ENCODE measurements at regions not wholly inside any gene's neighbourhood (a gene's known extent, or its start where the extent isn't known, plus 50 kb on each side); places are given as distances from the start of the nearest gene placed in this dataset.

DNA sequence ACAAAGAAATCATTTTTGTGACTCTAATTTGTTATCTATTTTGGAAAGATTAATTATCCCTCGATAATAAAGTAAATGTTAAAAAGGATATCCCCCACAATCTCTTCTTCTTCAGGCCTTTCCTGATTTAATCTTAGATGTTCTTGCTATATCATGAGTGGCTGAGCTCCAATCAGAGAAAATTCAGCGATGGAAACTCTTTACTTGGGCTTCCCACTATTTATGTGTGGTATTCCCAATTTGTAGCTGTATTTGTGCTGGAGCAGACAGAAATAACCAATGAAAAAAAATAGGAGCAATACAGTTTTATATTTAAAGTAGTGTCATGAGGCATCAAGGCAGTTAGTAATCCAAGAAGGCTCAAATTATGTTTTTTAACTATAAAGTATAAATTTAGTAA lies 539.1 kb downstream of the PRKD1 start:
- no peak overlapping the region for H3K4me3 ChIP-seq (ENCODE audit: control insufficient read depth, low read depth, low read length)
- DNase-seq (ENCODE audit: low read depth), result no peak
- TF ChIP-seq, protein P1, sequence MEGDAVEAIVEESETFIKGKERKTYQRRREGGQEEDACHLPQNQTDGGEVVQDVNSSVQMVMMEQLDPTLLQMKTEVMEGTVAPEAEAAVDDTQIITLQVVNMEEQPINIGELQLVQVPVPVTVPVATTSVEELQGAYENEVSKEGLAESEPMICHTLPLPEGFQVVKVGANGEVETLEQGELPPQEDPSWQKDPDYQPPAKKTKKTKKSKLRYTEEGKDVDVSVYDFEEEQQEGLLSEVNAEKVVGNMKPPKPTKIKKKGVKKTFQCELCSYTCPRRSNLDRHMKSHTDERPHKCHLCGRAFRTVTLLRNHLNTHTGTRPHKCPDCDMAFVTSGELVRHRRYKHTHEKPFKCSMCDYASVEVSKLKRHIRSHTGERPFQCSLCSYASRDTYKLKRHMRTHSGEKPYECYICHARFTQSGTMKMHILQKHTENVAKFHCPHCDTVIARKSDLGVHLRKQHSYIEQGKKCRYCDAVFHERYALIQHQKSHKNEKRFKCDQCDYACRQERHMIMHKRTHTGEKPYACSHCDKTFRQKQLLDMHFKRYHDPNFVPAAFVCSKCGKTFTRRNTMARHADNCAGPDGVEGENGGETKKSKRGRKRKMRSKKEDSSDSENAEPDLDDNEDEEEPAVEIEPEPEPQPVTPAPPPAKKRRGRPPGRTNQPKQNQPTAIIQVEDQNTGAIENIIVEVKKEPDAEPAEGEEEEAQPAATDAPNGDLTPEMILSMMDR (IDR thresholded peaks at IDR 0.05; ENCODE audit: control insufficient read depth, insufficient read depth, low read depth, low read length, missing control alignments), result no peak

DNA sequence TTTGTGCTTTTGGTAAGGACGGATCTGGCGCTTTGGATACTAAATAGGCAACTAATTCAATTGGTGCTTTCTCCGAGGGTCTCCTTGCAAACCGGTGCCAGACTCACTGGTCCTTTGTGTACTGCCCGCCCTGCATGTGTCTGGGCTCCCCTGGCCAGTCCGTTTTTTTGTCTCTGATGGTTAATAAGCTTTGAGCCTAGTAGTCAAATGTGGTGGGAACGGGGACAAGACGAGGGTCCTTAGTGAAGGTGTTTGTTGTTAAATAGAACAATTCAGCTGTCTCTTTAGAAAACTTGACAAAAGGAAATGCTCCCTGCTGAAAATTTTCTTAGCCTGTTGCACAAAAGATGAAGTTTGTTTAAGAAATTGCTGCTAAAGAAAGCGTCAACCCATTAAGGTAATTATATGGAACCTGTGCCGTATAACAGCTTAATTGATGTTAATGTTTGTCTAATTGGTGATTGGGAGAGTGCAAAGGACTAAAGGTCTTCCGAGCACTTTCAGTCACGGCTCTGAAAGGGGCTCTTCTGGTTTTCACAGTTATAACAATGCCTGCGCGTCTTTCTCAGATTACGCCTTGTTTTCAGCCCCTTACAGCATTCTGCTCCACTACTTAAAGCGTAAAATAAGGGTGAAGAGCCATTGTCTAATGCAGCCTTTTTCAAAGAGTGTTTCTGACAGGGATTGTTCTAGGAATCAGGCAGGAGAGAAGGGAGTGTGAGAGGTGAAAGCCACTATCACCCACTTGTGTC lies 537.4 kb downstream of the PRKD1 start:
- peak overlapping the region; percentile 8; the same call in 1 of the 2 replicates for H3K4me3 ChIP-seq (ENCODE audit: control insufficient read depth, low read depth, low read length)
- TF ChIP-seq, protein P1 (IDR thresholded peaks at IDR 0.05; ENCODE audit: control insufficient read depth, insufficient read depth, low read depth, low read length, missing control alignments), result no peak
- DNase-seq (ENCODE audit: low read depth), result no peak

DNA sequence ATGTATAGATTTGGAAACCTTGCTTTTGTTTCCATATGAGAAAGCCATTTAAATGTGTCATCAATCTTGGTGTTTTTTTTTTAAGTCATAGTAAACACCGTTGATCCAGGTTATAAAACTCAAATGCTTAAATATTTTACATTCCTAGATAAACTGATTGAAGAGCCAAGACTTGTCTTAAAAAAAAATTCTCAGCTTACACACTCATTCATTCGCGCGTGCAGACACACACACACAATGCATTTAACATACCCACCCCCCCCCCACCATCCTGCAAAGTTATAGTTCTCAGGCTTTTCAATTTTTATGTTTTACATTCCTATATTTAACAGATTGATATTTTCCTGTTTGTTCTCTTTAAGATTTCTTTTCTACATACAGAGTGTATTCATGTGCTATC lies 536.4 kb downstream of the PRKD1 start:
- TF ChIP-seq, protein P1 (IDR thresholded peaks at IDR 0.05; ENCODE audit: control insufficient read depth, insufficient read depth, low read depth, low read length, missing control alignments), result no peak
- DNase-seq (ENCODE audit: low read depth), result no peak
- no peak overlapping the region for H3K4me3 ChIP-seq (ENCODE audit: control insufficient read depth, low read depth, low read length)

DNA sequence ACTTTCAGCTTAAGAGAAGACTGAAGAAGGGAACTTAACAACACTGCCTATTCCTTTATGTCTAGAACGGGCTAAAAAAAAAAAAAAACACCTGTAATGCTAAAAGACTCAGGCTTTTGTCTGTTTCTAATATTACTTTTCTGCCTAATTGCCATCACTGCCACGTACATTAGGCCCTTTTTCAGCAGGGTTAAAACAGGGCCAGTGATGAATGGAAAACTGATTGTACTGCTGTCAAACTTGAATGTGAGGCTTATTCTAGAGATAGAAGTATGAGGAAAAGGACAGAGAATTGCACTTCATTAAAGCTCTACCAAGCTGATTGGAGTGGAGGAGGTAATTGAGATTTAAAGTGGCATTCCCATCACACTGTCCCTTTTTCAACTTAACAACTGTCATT lies 535.8 kb downstream of the PRKD1 start:
- TF ChIP-seq, protein P1 (IDR thresholded peaks at IDR 0.05; ENCODE audit: control insufficient read depth, insufficient read depth, low read depth, low read length, missing control alignments), result no peak
- no peak for DNase-seq (ENCODE audit: low read depth)
- H3K4me3 ChIP-seq (ENCODE audit: control insufficient read depth, low read depth, low read length), result no peak overlapping the region

DNA sequence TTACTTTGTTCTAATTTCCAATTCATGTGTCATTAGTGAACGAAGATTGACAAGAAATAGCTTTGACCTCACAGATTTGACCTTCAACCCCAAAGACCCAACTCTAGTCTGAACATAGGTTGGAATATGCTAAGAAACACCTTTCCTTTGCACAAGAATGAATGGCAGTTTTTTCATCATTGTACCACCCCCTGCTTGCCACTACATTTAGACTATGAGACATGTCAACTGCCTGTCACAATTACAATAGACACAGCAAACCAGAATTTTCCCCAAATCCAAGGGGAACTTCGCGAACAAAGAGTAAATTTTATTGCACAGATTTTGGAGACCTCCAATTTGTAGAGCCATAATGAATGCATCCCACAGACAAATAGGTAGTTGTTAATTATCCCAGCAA lies 535.4 kb downstream of the PRKD1 start:
- TF ChIP-seq, protein P1 (IDR thresholded peaks at IDR 0.05; ENCODE audit: control insufficient read depth, insufficient read depth, low read depth, low read length, missing control alignments), result no peak
- H3K4me3 ChIP-seq (ENCODE audit: control insufficient read depth, low read depth, low read length), result no peak overlapping the region
- no peak for DNase-seq (ENCODE audit: low read depth)

DNA sequence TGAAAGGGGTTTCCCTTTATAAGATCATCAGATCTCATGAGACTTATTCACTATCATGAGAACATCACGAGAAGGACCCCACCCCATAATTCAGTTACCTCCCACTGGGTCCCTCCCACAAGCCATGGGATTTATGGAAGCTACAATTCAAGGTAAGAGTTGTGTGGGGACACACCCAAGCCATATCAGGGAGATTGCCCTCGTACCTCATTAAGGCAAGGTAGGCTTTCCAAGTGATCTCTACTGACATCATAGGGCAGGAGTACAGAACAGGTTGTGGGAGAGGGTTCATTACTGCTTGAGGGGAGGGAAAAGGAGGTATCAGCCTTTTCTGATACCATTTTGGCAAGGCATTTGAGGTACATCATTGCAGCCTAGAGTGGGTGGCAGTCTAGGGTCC lies 524.6 kb downstream of the PRKD1 start:
- H3K4me3 ChIP-seq (ENCODE audit: control insufficient read depth, low read depth, low read length), result no peak overlapping the region
- TF ChIP-seq, protein P1 (IDR thresholded peaks at IDR 0.05; ENCODE audit: control insufficient read depth, insufficient read depth, low read depth, low read length, missing control alignments), result no peak
- no peak for DNase-seq (ENCODE audit: low read depth)
